H1 (cell line): ENCODE measurements at regions not wholly inside any gene's neighbourhood (a gene's known extent, or its start where the extent isn't known, plus 50 kb on each side); places are given as distances from the start of the nearest gene placed in this dataset.

Source experiments
- CTCF ChIA-PET: fragments of 300-600 bp; sonication (Branson Sonifier 250); formaldehyde crosslinking; loops from one replicate; lab custom pipeline; 2021; ENCODE audit not compliant: partially characterized antibody; lab: Charles Lee
- POLR2A ChIA-PET: fragments of 300-600 bp; sonication (Branson Sonifier 250); formaldehyde crosslinking; loops from one replicate; lab custom pipeline; 2021; ENCODE audit warnings: inconsistent platforms; ENCODE audit not compliant: partially characterized antibody; lab: Charles Lee
- DNase-seq, 2 experiments: peaks; one replicate each; pipeline versions ENCODE4 v3.0.0 to v3.0.0-alpha.2; 2010 to 2022; ENCODE audit warnings: low spot score in 2 of 2, low read depth in 1 of 2, mixed read lengths in 1 of 2
- FAIRE-seq: peaks from 2 replicates; lab custom pipeline; 2011; peaks lifted over from hg19 to GRCh38; lab: Jason Lieb, UNC
- H2AFZ ChIP-seq: 2 replicates; pipeline ENCODE4 v1.8.1; 2012; ENCODE audit warnings: low read length, inconsistent platforms
- H2AK5ac ChIP-seq: 2 replicates; pipeline ENCODE4 v1.6.1; 2013; ENCODE audit warnings: low read depth, low read length
- H2BK120ac ChIP-seq: replicated peaks from 2 replicates; pipeline ENCODE3; 2013; ENCODE audit warnings: low read depth, low read length, inconsistent platforms
- H2BK12ac ChIP-seq: 2 replicates; pipeline ENCODE4 v1.6.1; 2013; ENCODE audit warnings: low read depth, low read length
- H2BK15ac ChIP-seq: 2 replicates; pipeline ENCODE4 v1.6.1; 2013; ENCODE audit warnings: low read length
- H2BK20ac ChIP-seq: 2 replicates; pipeline ENCODE4 v1.6.1; 2013; ENCODE audit warnings: low read length
- H2BK5ac ChIP-seq: 2 replicates; pipeline ENCODE4 v1.6.1; 2013; ENCODE audit warnings: low read depth, low read length
- H3K14ac ChIP-seq: 2 replicates; pipeline ENCODE4 v1.6.1; 2013; ENCODE audit warnings: inconsistent platforms; ENCODE audit not compliant: insufficient read length
- H3K18ac ChIP-seq: 2 replicates; pipeline ENCODE4 v1.6.1; 2013; ENCODE audit warnings: low read length; ENCODE audit errors: extremely low read depth
- H3K23ac ChIP-seq: 2 replicates; pipeline ENCODE4 v1.6.1; 2013; ENCODE audit warnings: inconsistent platforms; ENCODE audit not compliant: insufficient read length
- H3K23me2 ChIP-seq: 2 replicates; pipeline ENCODE4 v1.6.1; 2013; ENCODE audit warnings: low read depth, low read length
- H3K27ac ChIP-seq: 2 replicates; pipeline ENCODE4 v1.6.1; 2011; ENCODE audit warnings: low read depth, low read length, inconsistent platforms
- H3K27me3 ChIP-seq, 4 experiments: replicated peaks in 1 of 4; 1 replicate in 1 of 4; 2 replicates in 3 of 4; pipeline versions ENCODE4 v1.6.1 to v1.8.1; 2011 to 2013; ENCODE audit warnings: low read length in 3 of 4, mild to moderate bottlenecking in 3 of 4, inconsistent platforms in 2 of 4, mixed read lengths in 2 of 4, moderate library complexity in 1 of 4; ENCODE audit not compliant: control insufficient read depth in 3 of 4, insufficient read depth in 3 of 4; ENCODE audit errors: extremely low read depth in 1 of 4
- H3K36me3 ChIP-seq, 4 experiments: 2 replicates each; pipeline versions ENCODE4 v1.6.1 to v1.8.1; 2011 to 2013; ENCODE audit warnings: mild to moderate bottlenecking in 4 of 4, low read length in 3 of 4, moderate library complexity in 2 of 4, control low read depth in 1 of 4, inconsistent platforms in 1 of 4; ENCODE audit not compliant: insufficient read depth in 4 of 4, control insufficient read depth in 2 of 4
- H3K4ac ChIP-seq: replicated peaks from 2 replicates; pipeline ENCODE3; 2013; ENCODE audit warnings: low read length, low read depth, mixed read lengths, inconsistent platforms; ENCODE audit not compliant: insufficient read length
- H3K4me1 ChIP-seq, 4 experiments: replicated peaks in 1 of 4; 1 replicate in 1 of 4; 2 replicates in 3 of 4; pipeline versions ENCODE4 v1.6.1 to v1.8.1; 2011 to 2013; ENCODE audit warnings: low read length in 3 of 4, inconsistent platforms in 2 of 4, mixed read lengths in 1 of 4; ENCODE audit not compliant: insufficient read depth in 4 of 4, control insufficient read depth in 3 of 4
- H3K4me2 ChIP-seq, 2 experiments: 2 replicates each; pipeline versions ENCODE4 v1.6.1 to v1.8.1; 2011 to 2013; ENCODE audit warnings: low read depth in 2 of 2, low read length in 2 of 2, control low read depth in 1 of 2, inconsistent platforms in 1 of 2, mild to moderate bottlenecking in 1 of 2; ENCODE audit not compliant: insufficient read depth in 1 of 2
- H3K4me3 ChIP-seq, 4 experiments: fragments of 200-600, 300-600 bp in 1 of 4; sonication (generic), shearing (Covaris generic), sonication (Bioruptor Twin) in 1 of 4; 2 replicates each; pipeline versions ENCODE4 v1.5.1 to v1.8.1; 2011 to 2016; ENCODE audit warnings: low read length in 4 of 4, low read depth in 3 of 4, control low read depth in 2 of 4, inconsistent platforms in 2 of 4, mild to moderate bottlenecking in 2 of 4, mixed read lengths in 1 of 4, moderate library complexity in 1 of 4; ENCODE audit not compliant: insufficient read depth in 2 of 4; ENCODE audit errors: extremely low read depth in 1 of 4
- H3K56ac ChIP-seq: replicated peaks from 2 replicates; pipeline ENCODE3; 2013; ENCODE audit warnings: low read depth, mild to moderate bottlenecking, mixed read lengths, low read length, inconsistent platforms; ENCODE audit not compliant: insufficient read length
- H3K79me1 ChIP-seq: 2 replicates; pipeline ENCODE4 v1.6.1; 2013; ENCODE audit warnings: low read depth, low read length, control low read depth
- H3K79me2 ChIP-seq, 2 experiments: 2 replicates each; pipeline versions ENCODE4 v1.6.1 to v1.8.1; 2012 to 2013; ENCODE audit warnings: low read length in 2 of 2, mild to moderate bottlenecking in 2 of 2, inconsistent platforms in 1 of 2; ENCODE audit not compliant: insufficient read depth in 2 of 2, control insufficient read depth in 1 of 2
- H3K9ac ChIP-seq, 4 experiments: replicated peaks in 1 of 4; 1 replicate in 1 of 4; 2 replicates in 3 of 4; pipeline versions ENCODE4 v1.6.1 to v1.8.1; 2011 to 2013; ENCODE audit warnings: low read depth in 3 of 4, low read length in 3 of 4, control low read depth in 2 of 4, mild to moderate bottlenecking in 2 of 4, moderate library complexity in 2 of 4, inconsistent platforms in 1 of 4; ENCODE audit errors: extremely low read depth in 1 of 4
- H3K9me3 ChIP-seq, 2 experiments: 2 replicates each; pipeline versions ENCODE4 v1.6.1 to v1.8.1; 2012 to 2013; ENCODE audit warnings: mild to moderate bottlenecking in 2 of 2, moderate library complexity in 2 of 2, control low read depth in 1 of 2, inconsistent platforms in 1 of 2, low read depth in 1 of 2, low read length in 1 of 2, mixed read lengths in 1 of 2; ENCODE audit not compliant: insufficient read depth in 2 of 2
- H4K20me1 ChIP-seq, 2 experiments: replicated peaks in 1 of 2; 2 replicates each; pipeline versions ENCODE3 to v1.8.1; 2011 to 2013; ENCODE audit warnings: inconsistent platforms in 2 of 2, low read length in 2 of 2, mild to moderate bottlenecking in 1 of 2; ENCODE audit not compliant: insufficient read depth in 2 of 2, control insufficient read depth in 1 of 2
- H4K5ac ChIP-seq: 2 replicates; pipeline ENCODE4 v1.6.1; 2013; ENCODE audit warnings: low read length, low read depth, mixed read lengths, inconsistent platforms; ENCODE audit not compliant: insufficient read length
- H4K8ac ChIP-seq: 2 replicates; pipeline ENCODE4 v1.8.0; 2013; ENCODE audit warnings: mild to moderate bottlenecking, moderate library complexity, low read length, inconsistent platforms; ENCODE audit not compliant: insufficient read depth; ENCODE audit errors: extremely low read depth
- H4K91ac ChIP-seq: replicated peaks from 2 replicates; pipeline ENCODE3; 2013; ENCODE audit warnings: low read length, mixed read lengths, inconsistent platforms; ENCODE audit not compliant: insufficient read length
- CBX5 ChIP-seq: fragments of 300-800, 300-1000 bp; sonication (generic); IDR thresholded peaks from 2 replicates; pipeline ENCODE4 v1.7.1; 2016; ENCODE audit warnings: antibody characterized with exemption, low read length, low read depth
- EGR1 ChIP-seq: IDR thresholded peaks from 2 replicates; pipeline ENCODE4 v1.6.1; 2011; ENCODE audit warnings: low read depth, low read length, borderline replicate concordance
- FOSL1 ChIP-seq: IDR thresholded peaks from 2 replicates; pipeline ENCODE4 v1.6.1; 2011; ENCODE audit warnings: mild to moderate bottlenecking, low read depth, low read length, moderate library complexity; ENCODE audit not compliant: insufficient read depth
- TBP ChIP-seq: IDR thresholded peaks from 2 replicates; pipeline ENCODE4 v1.6.1; 2011; ENCODE audit warnings: low read depth, low read length, improper control_type of control experiment
- WGBS, 2 experiments: shearing (Covaris generic) in 1 of 2; methylation state at CpG; one replicate each; pipeline versions ENCODE4 v1.1.6 to v1.1.7; 2013 to 2015; ENCODE audit warnings: low lambda C conversion rate in 2 of 2, mixed read lengths in 2 of 2, inconsistent platforms in 1 of 2, low coverage in 1 of 2, missing lambda C conversion rate in 1 of 2; ENCODE audit not compliant: insufficient replicate concordance in 2 of 2, insufficient coverage in 1 of 2, insufficient read length in 1 of 2; ENCODE audit errors: extremely low coverage in 1 of 2, missing lambda C conversion rate in 1 of 2; 5-methylcytosine and 5-hydroxymethylcytosine counted together
- TF ChIP-seq, protein P1 (sequence below): IDR thresholded peaks from 2 replicates; pipeline ENCODE4 v1.6.1; 2012; ENCODE audit warnings: inconsistent platforms
- TF ChIP-seq, protein P2 (sequence below): IDR thresholded peaks from 2 replicates; pipeline ENCODE4 v1.6.1; 2011; ENCODE audit warnings: low read length, improper control_type of control experiment

DNA sequence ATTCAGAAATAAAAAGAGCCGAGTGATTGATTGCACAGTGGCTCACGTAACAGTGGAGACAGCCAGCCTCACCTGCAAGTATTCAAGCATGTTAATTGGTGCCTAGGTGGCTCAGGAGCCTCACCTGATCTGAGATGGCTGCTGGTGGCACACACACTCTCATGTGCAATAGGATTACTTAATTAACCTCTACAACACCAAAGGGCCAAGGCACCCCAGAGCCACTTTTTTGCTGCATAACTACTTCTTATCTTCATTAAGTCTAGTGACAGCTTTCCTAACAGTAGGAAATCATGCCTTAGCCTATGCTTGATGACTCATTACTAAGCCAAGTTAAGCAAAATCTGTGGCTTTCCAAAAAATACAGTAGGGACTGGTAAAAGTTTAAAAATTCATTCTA, 117.3 kb upstream of the NOCT start:
- FAIRE-seq (no peak), DNase-seq (no peak)
- no peaks in the 10 kb centered on the region for H4K20me1 ChIP-seq
- no peak overlapping the region for H2AFZ ChIP-seq
- H3K18ac ChIP-seq, result no peak overlapping the region
- H3K23me2 ChIP-seq, result no peaks in the 10 kb centered on the region; the same call in 1 of the 2 replicates
- no peaks in the 10 kb centered on the region for H3K79me1 ChIP-seq
- no peak overlapping the region for H3K27ac ChIP-seq
- H2BK5ac ChIP-seq, result no peak overlapping the region
- no peak overlapping the region for H4K91ac ChIP-seq
- H3K36me3 ChIP-seq, result no peaks in the 10 kb centered on the region
- no peak overlapping the region for H2AK5ac ChIP-seq
- no peak overlapping the region for H3K9ac ChIP-seq
- ChIA-PET CTCF (interaction anchor here (1.1 to 2.2 kb wide), 4 partner anchors 11 to 218 kb away, joined by 3 to 8 read pairs (median 5); no protein-coding TSS in a partner anchor), POLR2A (no interaction called here)
- WGBS, 2 experiments, result 93% methylated on average over 2 of the region's 2 CpGs; no CpG with 5 or more reads in 1 of the 2 experiments
- no peak overlapping the region for H2BK20ac ChIP-seq
- no peaks in the 10 kb centered on the region for H3K79me2 ChIP-seq
- no peak overlapping the region for H3K23ac ChIP-seq
- no peak overlapping the region for H3K56ac ChIP-seq
- H4K8ac ChIP-seq, result no peak overlapping the region
- no peak overlapping the region for H2BK15ac ChIP-seq
- no peaks in the 10 kb centered on the region for H3K27me3 ChIP-seq
- H3K14ac ChIP-seq, result no peak overlapping the region
- no peak overlapping the region for H2BK12ac ChIP-seq
- no peak overlapping the region for H4K5ac ChIP-seq
- no peak overlapping the region for H2BK120ac ChIP-seq
- no peak for TF ChIP-seq FOSL1
- TF ChIP-seq TBP, result no peak
- TF ChIP-seq, protein P1, sequence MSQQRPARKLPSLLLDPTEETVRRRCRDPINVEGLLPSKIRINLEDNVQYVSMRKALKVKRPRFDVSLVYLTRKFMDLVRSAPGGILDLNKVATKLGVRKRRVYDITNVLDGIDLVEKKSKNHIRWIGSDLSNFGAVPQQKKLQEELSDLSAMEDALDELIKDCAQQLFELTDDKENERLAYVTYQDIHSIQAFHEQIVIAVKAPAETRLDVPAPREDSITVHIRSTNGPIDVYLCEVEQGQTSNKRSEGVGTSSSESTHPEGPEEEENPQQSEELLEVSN, result no peak
- no peak for TF ChIP-seq CBX5
- no peak for TF ChIP-seq EGR1
- TF ChIP-seq, protein P2, sequence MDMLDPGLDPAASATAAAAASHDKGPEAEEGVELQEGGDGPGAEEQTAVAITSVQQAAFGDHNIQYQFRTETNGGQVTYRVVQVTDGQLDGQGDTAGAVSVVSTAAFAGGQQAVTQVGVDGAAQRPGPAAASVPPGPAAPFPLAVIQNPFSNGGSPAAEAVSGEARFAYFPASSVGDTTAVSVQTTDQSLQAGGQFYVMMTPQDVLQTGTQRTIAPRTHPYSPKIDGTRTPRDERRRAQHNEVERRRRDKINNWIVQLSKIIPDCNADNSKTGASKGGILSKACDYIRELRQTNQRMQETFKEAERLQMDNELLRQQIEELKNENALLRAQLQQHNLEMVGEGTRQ, result no peak
- no peak overlapping the region for H3K4me2 ChIP-seq
- no peaks in the 10 kb centered on the region for H3K4me1 ChIP-seq
- H3K9me3 ChIP-seq, result no peaks in the 10 kb centered on the region
- H3K4me3 ChIP-seq, result no peak overlapping the region
- no peak overlapping the region for H3K4ac ChIP-seq
